ENCODE measurements at regions not wholly inside any gene's neighbourhood (a gene's known extent, or its start where the extent isn't known, plus 50 kb on each side); places are given as distances from the start of the nearest gene placed in this dataset.

DNA sequence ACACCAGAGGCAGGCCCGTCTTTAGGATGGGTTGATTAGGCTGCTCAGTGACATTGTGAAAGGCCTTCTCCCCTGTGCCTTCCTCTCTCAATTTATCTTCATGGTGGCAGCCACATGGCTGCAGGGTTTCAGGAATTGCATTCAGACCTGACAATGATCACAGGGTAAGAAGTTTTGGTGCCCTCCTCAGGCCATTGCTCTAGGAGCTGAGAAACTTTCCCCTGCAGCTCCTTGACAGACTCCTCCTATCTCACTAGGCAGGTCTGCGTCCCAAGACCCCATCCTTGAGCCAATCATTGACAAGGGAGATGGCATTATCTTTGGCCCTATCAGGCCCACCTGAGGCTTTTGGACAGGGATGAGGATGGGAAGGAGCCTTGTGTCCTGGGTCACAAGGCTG is 57.4 kb upstream of the ANO4 start:
- Histone ChIP-seq H4K20me1 (replicated peaks; ENCODE audit: control insufficient read depth, insufficient read depth, low read length) (no peaks in the 10 kb centered on the region), H3K9ac (ENCODE audit: insufficient read depth in 1 of 2, low read depth in 2 of 2, low read length in 2 of 2) (no peak overlapping the region), H2AFZ (ENCODE audit: low read depth, low read length) (no peak overlapping the region), H3K79me2 (ENCODE audit: control insufficient read depth, insufficient read depth, low read length) (no peaks in the 10 kb centered on the region), H3K27ac (ENCODE audit: extremely low read depth, low read depth, low read length) (no peak overlapping the region), H3K4me3 (no peak overlapping the region), H3K9me3 (replicated peaks; ENCODE audit: control insufficient read depth, insufficient read depth, low read depth, low read length) (no peaks in the 10 kb centered on the region), H3K4me1 (replicated peaks in 1 of 2; ENCODE audit: control insufficient read depth in 2 of 2, insufficient read depth in 2 of 2, low read length in 2 of 2) (no peaks in the 10 kb centered on the region), H3K36me3 (ENCODE audit: control insufficient read depth, insufficient read depth, low read length) (no peaks in the 10 kb centered on the region), H3K9me1 (ENCODE audit: control insufficient read depth, insufficient read depth, low read length) (no peaks in the 10 kb centered on the region), H3K27me3 (ENCODE audit: control insufficient read depth in 2 of 2, insufficient read depth in 2 of 2, low read length in 2 of 2) (no peaks in the 10 kb centered on the region), H3K4me2 (ENCODE audit: insufficient read depth, low read length) (no peak overlapping the region)
- intact Hi-C loops (cut with micrococcal nuclease), result no loop called here
- ATAC-seq, result no peak
- no peak for FAIRE-seq
- ChIA-PET POLR2A (no interaction called here), CTCF (ENCODE audit: low intra/inter-chr PET ratio) (no interaction called here)
- no peak for DNase-seq (ENCODE audit: extremely low read depth in 1 of 4, low spot score in 3 of 4)
- no TSS peak for BruUV-seq (replicated peaks)
- in situ Hi-C loops (cut with MboI), result no loop called here
- 4% methylated on average over 2 of the region's 2 CpGs for WGBS (ENCODE audit: insufficient coverage, low coverage, missing lambda C conversion rate)
- TF ChIP-seq ZNF165 (CRISPR knock-in tag; IDR thresholded peaks at IDR 0.05; ENCODE audit: borderline replicate concordance) (no peak), MAZ (CRISPR knock-in tag; conservative IDR thresholded peaks at IDR 0.05 in 1 of 2, IDR thresholded peaks at IDR 0.05 in 1 of 2) (no peak), ZBTB9 (CRISPR knock-in tag; IDR thresholded peaks at IDR 0.05) (no peak), SNRNP70 (optimal IDR thresholded peaks at IDR 0.05; ENCODE audit: low read depth, low read length) (no peak), TCFL5 (CRISPR knock-in tag; conservative IDR thresholded peaks at IDR 0.05) (no peak), ELF2 (CRISPR knock-in tag; IDR thresholded peaks at IDR 0.05) (no peak), BMI1 (IDR thresholded peaks at IDR 0.05; ENCODE audit: low read length) (no peak), RBM14 (IDR thresholded peaks at IDR 0.05; ENCODE audit: borderline replicate concordance, insufficient read depth, low read depth, low read length) (no peak), ZNF3 (CRISPR knock-in tag; IDR thresholded peaks at IDR 0.05) (no peak), ZKSCAN8 (CRISPR knock-in tag; IDR thresholded peaks at IDR 0.05) (no peak), HEY1 (CRISPR knock-in tag; IDR thresholded peaks at IDR 0.05; ENCODE audit: borderline replicate concordance) (no peak), ZHX1 (conservative IDR thresholded peaks at IDR 0.05; ENCODE audit: low read length) (no peak), JUN (IDR thresholded peaks at IDR 0.05; ENCODE audit: borderline replicate concordance, low read depth, low read length) (no peak), JUN (CRISPR knock-in tag; IDR thresholded peaks at IDR 0.05; ENCODE audit: borderline replicate concordance) (no peak)

All from K562 (cell line).